NOMO-1 treated with DMSO at 0.1 percent for 48 hours (cell line): ENCODE measurements at regions not wholly inside any gene's neighbourhood (a gene's known extent, or its start where the extent isn't known, plus 50 kb on each side); places are given as distances from the start of the nearest gene placed in this dataset.

ENCODE experiments used
- DNase-seq: peaks from one replicate; lab custom pipeline; 2025; ENCODE audit not compliant: unreplicated experiment; lab: John Stamatoyannopoulos, UW

DNA sequence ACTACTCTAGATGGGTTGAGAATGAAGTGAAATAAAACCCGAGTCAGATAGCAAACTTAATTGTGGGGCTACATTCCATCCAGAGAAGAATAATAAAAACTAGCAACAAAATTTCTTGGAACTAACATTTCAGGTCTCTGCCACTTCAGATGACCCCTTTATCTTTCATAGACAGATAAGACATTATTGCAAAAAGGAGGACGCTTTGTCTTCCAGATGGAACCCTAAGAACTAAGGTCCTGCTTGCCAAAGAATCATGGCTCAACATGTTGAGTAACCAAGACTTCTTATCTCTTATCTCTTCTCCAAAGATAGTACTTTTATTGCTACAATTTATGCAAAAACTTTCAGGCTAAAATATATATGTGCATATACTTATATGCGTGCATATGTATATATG is 221.1 kb upstream of the PREP start:
- DNase-seq, result no peak

GRCh38 chr6:105622226-105622625 is 219.3 kb upstream of the PREP start:
- DNase-seq, result no peak

DNA sequence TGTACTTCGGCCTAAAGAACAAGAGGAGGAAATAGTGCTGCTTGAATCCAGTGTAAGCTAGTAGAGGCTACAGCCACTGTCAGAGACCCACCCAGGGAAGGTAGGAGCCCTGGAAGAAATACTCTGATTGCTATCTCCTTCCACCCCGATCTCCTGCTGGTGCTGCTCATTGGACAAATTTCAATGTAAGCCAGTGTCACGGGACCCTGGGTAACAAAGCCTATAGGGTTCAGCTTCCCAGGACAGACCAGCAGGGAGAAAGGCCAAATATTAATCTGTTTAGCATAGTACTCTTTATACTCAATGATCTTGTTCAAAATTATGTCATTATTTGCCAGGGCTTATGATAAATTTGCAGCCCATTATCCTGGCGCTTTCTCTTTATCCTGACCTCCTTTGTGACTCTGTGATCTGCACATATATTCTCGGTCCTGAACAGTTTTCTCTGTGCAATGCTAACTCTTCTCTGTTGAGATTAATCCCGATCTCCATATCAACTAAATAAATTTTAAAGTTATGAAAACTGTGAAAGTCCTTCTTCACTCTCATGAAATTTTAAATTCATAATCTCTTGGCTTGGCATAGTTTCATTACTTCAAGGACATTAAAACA is 218.8 kb upstream of the PREP start:
- DNase-seq, result no peak

- DNase-seq, result no peak
These were observed 218.0 kb upstream of the PREP start for GRCh38 chr6:105620878-105621277.

GRCh38 chr6:105619971-105620741 is 217.3 kb upstream of the PREP start:
- peak; percentile 21 for DNase-seq

GRCh38 chr6:105618247-105618646 is 215.4 kb upstream of the PREP start:
- DNase-seq, result no peak

DNA sequence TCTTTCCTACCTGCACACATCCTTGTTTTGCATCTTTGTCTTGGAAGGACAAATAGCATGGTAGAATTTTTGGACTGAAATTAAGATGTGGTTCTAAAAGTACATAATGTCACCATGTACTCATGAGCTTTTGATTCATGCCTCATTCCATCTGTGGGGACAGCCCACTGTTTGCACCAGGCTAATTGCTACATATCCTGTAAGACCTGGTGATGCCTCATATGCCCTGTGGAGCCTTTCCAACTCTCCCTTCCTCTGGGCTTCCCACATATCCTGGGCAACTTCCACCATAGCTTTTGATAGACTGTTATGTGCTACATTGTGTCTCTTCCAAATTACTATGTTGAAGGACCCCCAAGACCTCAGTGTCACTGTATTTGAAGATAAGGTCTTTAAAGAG is 213.6 kb upstream of the PREP start:
- DNase-seq, result no peak

DNA sequence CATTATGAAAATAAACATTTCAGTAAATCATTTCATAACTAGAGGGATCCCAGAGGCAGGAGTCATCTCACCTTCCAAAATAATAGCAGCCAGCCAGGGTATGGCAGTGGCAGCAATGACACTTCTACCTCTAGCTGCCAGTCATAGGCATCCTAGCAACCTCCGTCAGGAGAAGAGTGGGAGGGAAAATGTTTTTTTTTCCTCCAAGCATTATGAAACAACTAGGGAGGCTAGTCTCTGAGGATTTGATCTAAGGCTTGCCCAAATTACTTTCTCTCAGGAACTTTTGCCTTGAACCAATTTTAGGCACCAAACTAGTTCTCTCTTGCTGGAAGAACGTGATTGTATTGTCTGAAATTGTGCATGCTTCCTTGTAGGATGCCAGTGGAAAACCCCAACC is 208.7 kb upstream of the PREP start:
- no peak for DNase-seq

GRCh38 chr6:105609375-105609991 is 206.6 kb upstream of the PREP start:
- DNase-seq, result no peak

- no peak for DNase-seq
These were observed 206.0 kb upstream of the PREP start for GRCh38 chr6:105608711-105609374.

DNA sequence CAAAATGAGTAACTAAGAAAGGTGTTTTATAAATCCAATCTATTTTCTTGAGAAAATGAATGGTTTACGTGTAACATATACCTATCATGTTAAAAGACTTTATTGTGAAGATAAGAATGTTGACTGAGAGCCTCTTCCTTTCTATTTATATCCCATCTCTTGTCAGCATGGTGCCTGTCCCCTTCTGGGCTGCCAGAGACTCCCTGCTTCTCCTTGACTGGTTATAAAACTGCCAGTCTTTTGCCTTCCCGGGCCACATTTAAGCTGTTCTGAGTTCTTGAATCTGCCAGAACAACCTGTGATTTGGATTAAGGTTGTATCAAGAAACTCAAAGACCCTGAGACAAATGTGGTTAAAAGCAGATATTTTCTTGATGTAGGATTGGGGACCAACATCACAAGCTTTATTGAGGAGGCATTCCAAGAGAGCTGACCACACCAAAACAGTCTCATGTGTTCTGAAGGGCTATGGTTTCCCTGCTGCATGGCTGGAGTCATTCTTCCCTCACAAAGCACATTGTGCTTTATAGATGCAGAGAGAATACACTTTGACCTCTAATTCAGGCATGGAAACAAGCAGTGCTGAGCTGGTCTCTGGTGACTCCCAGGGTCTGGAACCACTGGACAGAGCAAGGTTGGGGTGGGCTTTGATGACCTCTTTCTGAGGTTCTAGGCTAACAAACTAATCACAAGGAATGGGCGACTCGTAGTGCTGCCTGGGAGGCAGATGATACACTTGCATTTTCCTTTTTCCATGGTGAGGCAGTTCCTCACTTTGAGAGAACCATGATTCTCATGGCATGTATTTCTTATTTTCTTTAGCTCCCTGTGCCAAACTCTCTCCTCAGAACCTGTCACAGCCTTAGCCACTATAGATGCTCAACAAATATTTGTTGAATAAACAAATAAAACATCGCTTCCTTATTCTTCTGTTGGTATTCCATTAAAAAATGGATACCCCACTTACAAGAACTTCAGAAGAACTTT is 205.0 kb upstream of the PREP start:
- no peak for DNase-seq

DNA sequence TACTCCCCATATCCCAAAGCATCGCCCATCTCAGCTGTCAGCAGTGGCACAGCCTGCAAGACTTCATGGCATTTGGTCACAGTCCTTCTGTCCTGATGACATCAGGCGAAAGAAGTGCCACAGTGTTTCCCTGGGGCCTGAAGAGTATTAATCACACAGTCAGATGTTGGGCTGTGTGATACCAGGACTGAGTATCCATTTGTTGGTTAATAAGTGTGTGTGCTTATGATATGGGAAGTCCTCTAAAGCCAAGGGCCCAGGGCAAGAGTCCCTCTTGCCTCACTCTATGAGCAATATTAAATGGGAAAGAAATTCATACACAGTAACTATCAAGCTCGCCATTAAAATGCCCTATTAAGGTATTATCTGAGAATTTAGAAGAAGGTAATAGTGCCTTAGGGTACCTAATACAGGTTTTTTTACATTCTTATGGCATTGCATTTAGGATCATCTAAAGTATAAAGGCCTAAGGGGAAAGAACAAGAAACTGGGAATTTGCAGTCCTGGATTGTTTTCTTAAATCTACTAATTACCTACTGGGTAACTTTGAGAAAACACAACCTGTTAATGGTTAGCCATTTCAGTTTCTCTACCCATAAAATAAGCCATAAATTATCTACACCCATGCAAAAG is 204.1 kb upstream of the PREP start:
- no peak for DNase-seq

DNA sequence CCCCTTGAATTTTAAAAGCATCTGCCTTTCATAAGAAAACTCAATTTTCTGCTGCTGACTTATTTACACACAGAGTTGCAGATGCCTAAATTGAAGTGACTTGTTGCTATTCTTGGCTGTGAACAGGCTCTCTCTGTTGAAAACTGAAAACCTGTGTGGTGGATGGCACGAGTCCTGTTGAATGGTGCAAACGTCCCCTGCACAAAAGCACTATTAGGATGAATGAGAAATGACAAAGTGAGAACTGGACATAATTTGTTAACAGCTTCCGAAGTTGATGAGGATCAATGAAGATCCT is 201.7 kb upstream of the PREP start:
- DNase-seq, result no peak

GRCh38 chr6:105603788-105604586 is 201.1 kb upstream of the PREP start:
- no peak for DNase-seq

DNA sequence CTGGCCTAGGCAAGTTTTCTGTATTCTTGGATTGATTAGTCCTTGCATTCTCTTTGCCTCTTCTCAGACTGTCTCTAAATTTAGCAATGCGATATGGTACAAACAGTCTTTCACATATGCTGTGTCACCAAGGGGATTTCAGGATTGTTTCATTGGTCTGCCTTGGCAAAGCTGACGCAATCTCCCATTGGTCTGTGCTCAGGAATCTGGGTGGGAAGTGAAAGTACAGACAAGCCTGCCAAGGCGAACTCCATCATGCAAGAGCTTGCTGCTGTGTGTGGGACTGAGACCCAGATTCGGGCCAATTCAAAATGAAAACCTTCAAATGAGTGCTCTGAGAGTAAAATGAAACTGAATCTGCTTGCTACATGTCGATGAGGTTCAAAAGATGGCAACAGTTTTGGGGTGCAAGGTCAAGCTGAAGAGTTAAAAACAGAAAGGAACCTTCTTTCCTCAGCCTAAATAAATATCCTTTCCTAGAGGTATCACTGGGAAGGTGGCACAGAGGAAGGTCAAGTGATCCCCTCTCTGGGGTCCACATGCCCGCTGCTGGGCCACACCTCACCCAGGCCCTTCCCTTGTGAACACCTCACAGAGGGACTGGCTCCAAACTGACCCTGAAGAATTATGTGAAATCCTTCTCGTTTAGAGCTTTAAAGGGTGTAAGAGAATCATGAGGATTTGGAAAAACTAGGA is 198.8 kb upstream of the PREP start:
- DNase-seq, result peak; percentile 91

DNA sequence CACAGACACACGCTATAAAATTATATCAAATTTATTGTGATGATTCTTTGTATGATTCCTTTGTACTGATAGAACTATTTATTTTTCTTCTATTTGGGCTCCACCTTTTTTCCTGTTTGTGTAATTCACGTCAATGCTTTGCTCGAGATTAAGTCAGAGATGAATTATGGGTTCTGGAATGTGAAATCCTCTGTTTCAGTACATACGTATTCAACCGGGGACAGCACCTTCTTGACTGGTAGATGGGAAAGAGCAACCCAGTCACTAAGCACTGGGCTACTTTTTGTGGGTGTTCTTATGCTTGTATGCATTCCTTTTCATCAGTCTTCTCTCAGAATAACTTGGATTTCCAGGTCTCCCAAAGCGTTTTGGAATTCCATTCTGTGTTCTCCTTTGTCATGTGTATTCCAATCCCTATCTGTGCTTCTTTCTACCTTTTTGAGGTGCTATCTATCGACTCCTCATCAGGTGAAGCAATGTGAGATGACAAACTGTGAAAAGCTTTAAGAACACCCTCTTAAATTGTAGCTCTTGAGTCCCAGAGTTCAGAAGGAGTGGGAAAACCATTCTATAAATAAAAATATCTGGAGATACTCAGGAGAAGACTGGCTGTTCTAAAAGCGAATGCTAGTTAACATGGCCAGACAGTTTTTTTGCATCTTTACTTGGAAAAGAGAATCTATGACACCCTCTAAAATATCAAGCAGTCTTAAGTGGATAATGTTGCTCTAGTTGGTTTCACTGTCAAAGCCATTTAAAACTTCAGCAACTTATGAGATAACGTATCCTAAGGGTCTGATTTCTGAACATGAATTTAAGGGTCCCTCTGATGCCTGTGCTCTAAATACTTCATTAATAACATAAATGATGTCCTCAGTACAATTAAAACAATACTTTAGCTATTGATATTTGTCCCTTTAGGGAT is 197.7 kb upstream of the PREP start:
- no peak for DNase-seq

DNA sequence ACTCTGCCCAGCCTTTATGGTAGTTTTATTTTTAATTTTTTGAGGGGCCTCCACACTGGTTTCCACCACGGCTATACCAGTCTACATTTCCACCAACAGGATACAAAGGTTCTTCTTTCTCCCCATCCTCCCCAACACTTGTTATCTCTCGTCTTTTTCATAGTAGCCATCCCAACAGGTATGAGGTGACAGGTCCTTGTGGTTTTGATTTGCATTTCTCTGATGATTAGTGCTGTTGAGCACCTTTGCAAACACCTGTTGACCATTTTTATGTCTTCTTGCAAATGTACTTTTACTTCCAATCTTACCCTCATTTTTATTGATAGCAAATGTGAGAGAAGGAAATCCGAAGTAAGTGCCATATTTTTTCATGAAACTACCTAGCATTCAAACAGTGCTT is 195.4 kb upstream of the PREP start:
- DNase-seq, result no peak

DNA sequence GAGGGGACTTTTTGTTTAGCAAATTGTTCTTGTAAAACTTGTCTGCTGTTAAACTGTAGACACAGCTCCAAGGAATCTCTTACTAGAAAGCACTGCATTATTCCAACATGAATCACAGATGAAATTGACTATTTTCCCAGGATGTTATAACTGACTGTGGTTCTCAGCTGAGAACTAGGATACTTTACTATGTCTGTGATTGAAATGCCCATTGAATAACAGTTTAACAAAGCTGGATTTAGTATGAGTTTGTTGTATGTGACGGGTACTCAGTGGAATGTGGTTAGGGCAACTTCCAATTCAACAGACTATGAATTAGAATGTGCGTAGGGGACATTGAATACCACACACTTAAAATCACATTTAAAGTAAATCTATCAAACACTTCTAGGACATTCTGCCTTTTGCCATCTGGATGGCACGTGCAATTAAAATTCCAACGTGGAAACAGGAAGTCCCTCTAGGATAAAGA is 193.4 kb upstream of the PREP start:
- no peak for DNase-seq
